ENCODE measurements at regions not wholly inside any gene's neighbourhood (a gene's known extent, or its start where the extent isn't known, plus 50 kb on each side); places are given as distances from the start of the nearest gene placed in this dataset.

DNA sequence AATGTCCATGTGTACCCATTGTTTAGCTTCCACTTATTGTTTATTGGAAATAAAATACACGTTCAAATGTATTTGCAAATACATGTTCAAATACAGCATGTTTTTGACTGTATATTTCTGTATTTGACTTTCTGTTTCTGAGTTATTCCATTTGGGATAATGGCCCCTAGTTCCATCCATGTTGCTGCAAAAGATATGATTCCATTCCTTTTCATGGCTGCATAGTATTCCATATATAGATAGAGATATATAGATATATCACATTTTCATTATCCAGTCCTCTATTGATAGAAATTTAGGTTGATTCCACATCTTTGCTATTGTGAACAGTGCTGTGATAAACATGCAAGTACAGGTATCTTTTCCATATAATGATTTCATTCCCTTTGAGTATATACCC is 241.4 kb upstream of the SOX2 start:
- H3K4me3 Mint-ChIP-seq, result no peak overlapping the region
- H3K36me3 Mint-ChIP-seq, result peaks cover 19% of the 10 kb centered on the region
- H3K4me1 Mint-ChIP-seq (ENCODE audit: low read depth in 2 of 2), result no peaks in the 10 kb centered on the region
- ATAC-seq, result no peak
- H3K27ac Mint-ChIP-seq, result no peak overlapping the region
- H3K9me3 Mint-ChIP-seq, result peaks cover 28% of the 10 kb centered on the region
- H3K27me3 Mint-ChIP-seq, result no peaks in the 10 kb centered on the region
- no peak for DNase-seq (ENCODE audit: low spot score)

DNA sequence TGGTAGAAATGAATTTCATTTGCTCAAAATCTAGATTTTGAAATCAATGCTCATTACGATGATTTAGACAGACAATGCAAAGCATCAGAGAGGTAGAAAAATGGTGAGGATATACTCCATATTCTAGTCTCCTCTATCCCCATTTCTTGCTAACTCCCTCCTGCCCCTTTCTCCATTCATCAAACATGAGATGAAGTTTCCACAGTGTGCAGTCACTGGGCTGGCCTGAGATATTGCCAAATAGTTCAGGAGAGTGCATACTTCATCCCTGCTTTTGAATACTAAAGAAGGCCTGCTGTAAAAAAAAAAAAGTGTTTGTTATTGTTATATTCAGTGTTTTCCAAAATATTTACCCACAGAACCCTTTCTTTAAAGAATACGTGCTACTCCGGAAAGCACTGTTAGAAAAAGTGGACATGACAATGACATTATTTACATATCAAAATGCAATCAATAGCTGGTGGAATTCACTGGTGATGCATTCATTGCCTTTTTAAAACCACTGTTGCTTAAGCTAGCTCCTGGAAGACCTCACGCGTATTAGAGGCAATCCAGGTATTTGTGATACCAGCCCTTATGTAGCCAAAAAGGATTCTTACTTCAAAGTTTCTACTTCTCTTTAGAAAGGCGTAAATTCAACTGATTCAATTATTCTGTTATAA is 247.6 kb upstream of the SOX2 start:
- no peaks in the 10 kb centered on the region for H3K27me3 Mint-ChIP-seq
- H3K4me3 Mint-ChIP-seq, result no peak overlapping the region
- H3K9me3 Mint-ChIP-seq, result peaks cover 5% of the 10 kb centered on the region
- DNase-seq (ENCODE audit: low spot score) (no peak), ATAC-seq (no peak)
- no peaks in the 10 kb centered on the region for H3K4me1 Mint-ChIP-seq (ENCODE audit: low read depth in 2 of 2)
- no peaks in the 10 kb centered on the region for H3K36me3 Mint-ChIP-seq
- no peak overlapping the region for H3K27ac Mint-ChIP-seq

DNA sequence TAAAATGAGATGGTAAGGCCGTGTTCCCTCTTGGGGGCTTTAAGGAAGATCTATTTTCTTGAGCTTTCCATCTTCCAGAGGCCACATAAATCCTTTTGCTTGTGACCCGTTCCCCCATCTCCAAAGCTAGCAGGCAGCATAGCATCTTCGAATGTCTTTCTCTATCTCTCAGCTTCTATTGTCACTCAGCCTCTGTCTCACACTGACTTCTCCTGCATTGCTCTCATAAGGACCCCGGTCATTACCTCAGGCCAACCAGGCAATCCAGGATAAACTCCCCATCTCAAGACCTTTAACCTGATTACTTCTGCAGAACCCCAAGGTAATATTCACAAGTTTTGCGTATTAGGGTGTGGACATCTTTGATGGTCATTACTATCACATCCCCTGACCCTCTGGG is 250.3 kb upstream of the SOX2 start:
- ATAC-seq (no peak), DNase-seq (ENCODE audit: low spot score) (no peak)
- H3K4me3 Mint-ChIP-seq, result no peak overlapping the region
- H3K27me3 Mint-ChIP-seq, result no peaks in the 10 kb centered on the region
- H3K36me3 Mint-ChIP-seq, result no peaks in the 10 kb centered on the region
- H3K27ac Mint-ChIP-seq, result no peak overlapping the region
- H3K4me1 Mint-ChIP-seq (ENCODE audit: low read depth in 2 of 2), result no peaks in the 10 kb centered on the region
- peaks cover 4% of the 10 kb centered on the region for H3K9me3 Mint-ChIP-seq

DNA sequence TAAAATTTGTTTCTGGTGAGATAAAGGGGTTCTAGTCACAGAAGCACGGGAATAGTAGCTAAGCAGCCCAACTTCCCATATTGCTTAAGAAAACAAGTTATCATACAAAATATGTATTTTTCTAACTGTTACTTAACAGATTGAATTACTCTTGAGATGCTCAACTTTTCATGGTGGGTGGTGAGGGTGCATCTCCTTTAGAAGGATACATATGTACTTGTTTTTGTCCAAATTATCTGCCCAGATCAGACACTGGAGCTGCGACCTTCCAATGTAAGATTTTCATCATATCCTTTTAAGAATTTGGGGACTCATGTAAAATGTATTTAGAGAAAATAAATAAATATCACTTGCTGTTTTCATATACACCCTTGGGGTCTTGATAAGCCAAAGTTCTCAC is 252.2 kb upstream of the SOX2 start:
- no peak for ATAC-seq
- no peak overlapping the region for H3K4me3 Mint-ChIP-seq
- H3K4me1 Mint-ChIP-seq (ENCODE audit: low read depth in 2 of 2), result no peaks in the 10 kb centered on the region
- no peak overlapping the region for H3K27ac Mint-ChIP-seq
- no peaks in the 10 kb centered on the region for H3K36me3 Mint-ChIP-seq
- no peaks in the 10 kb centered on the region for H3K27me3 Mint-ChIP-seq
- H3K9me3 Mint-ChIP-seq, result peaks cover 4% of the 10 kb centered on the region
- no peak for DNase-seq (ENCODE audit: low spot score)

DNA sequence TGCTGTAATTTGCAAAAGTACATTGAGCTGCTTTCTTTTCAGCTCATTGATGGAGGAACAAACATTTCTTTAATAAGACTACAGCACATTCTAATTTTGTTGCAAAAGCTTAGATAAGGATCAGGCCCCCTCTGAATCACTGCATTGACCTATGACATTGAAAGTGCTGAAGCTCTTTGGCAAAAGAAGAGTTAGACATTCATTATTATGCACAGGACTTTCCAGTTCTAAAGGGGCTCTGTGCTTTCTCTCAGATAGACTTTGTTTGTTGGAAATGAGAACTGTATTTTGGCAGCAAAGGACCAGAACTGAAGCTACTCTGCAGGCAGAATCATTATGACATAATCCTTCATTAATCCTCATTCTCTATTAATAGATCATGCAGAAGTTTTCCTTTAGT is 252.9 kb upstream of the SOX2 start:
- Mint-ChIP-seq H3K27me3 (no peaks in the 10 kb centered on the region), H3K36me3 (no peaks in the 10 kb centered on the region), H3K4me1 (ENCODE audit: low read depth in 2 of 2) (no peaks in the 10 kb centered on the region), H3K27ac (no peak overlapping the region), H3K9me3 (peaks cover 4% of the 10 kb centered on the region), H3K4me3 (no peak overlapping the region)
- DNase-seq (ENCODE audit: low spot score) (no peak), ATAC-seq (no peak)

DNA sequence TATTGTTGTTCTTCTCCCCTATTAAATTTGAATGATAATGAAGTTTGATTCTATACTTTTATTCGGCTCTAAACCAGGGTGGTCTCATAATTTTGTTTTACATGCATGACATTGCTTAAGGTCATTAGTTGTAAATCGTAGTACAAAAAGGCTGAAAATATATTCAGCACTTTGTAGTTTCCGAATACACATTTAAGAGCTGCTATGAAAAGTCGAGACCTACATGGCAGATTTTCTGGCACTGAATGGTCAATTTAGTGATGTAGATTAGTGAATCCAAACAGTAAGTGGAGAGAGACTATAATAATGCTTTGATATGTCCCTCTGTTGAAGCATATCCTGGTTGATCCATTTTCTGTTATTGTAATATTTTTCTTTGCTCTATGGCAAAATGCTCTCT is 254.0 kb upstream of the SOX2 start:
- no peak for DNase-seq (ENCODE audit: low spot score)
- H3K4me1 Mint-ChIP-seq (ENCODE audit: low read depth in 2 of 2), result no peaks in the 10 kb centered on the region
- H3K4me3 Mint-ChIP-seq, result no peak overlapping the region
- H3K9me3 Mint-ChIP-seq, result peaks cover 8% of the 10 kb centered on the region
- H3K27me3 Mint-ChIP-seq, result no peaks in the 10 kb centered on the region
- H3K36me3 Mint-ChIP-seq, result no peaks in the 10 kb centered on the region
- ATAC-seq, result no peak
- H3K27ac Mint-ChIP-seq, result no peak overlapping the region

DNA sequence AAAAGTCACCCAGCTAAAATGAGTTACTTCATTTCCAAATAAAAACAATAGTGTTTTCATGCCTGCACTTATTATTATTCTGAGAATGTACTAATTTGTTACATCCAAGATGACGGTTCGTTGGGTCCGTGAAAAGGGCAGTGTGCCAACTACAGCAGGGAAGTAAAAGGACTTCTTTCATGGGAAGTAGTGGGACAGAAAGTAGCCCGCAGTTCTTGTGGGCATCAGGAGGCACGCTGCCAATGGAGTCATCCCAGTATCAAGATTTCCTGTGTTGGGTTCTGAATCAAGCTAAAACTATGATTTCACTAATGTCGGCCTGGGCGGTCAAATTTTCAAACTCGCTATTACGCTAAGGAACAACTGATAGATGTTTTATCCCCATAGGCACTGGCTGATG is 254.5 kb upstream of the SOX2 start:
- Mint-ChIP-seq H3K27me3 (no peaks in the 10 kb centered on the region), H3K4me3 (no peak overlapping the region), H3K27ac (no peak overlapping the region), H3K36me3 (no peaks in the 10 kb centered on the region), H3K9me3 (peaks cover 8% of the 10 kb centered on the region), H3K4me1 (ENCODE audit: low read depth in 2 of 2) (no peaks in the 10 kb centered on the region)
- ATAC-seq (no peak), DNase-seq (ENCODE audit: low spot score) (no peak)

DNA sequence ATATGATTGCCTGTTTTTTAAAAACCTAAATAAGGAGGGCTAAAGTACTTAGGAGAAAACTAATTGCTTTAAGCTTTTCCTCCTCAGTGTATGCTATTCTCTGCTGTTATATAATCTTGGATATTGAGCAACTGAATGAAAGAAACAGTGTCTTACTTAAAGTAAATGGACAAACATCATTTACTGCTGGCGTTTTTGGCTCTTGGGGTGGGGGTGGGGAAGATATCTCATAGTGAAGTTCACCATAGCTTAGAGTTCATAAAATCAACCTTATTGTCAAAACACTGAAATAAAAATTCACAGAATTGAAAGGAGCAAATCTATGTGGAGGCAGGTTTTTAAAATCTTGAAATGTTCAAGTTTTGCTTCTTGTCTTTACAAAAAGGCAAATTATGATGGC is 256.4 kb upstream of the SOX2 start:
- H3K4me1 Mint-ChIP-seq (ENCODE audit: low read depth in 2 of 2), result no peaks in the 10 kb centered on the region
- H3K4me3 Mint-ChIP-seq, result no peak overlapping the region
- no peaks in the 10 kb centered on the region for H3K27me3 Mint-ChIP-seq
- H3K36me3 Mint-ChIP-seq, result no peaks in the 10 kb centered on the region
- DNase-seq (ENCODE audit: low spot score) (no peak), ATAC-seq (no peak)
- H3K27ac Mint-ChIP-seq, result no peak overlapping the region
- peaks cover 12% of the 10 kb centered on the region for H3K9me3 Mint-ChIP-seq

DNA sequence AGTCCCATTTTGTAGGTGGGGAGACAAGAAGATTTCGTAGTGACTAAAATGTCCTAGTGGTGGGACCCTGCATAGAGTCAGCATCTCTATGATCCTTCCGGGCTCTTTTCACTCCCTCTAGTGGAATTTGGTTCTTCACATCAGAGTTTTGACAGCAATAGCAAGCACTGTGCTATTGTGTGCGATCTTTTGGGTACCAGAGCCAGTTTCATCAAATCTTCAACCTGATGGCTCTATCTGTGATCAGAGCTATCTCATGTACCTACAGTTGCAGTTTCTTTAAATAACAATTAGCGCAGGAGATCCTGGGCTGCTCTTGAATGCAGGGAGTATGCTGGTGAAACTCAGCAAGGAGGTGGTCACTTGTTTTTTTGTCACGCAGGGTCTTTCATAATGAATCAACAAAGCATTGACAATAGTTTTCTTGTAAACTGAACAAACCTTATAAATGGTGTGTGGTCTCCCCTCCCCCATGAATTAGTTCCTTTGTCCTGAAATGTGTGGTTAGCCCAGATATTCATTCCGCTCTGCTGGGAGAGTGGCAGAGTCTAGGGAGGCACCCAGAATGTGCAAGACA is 257.2 kb upstream of the SOX2 start:
- H3K36me3 Mint-ChIP-seq, result no peaks in the 10 kb centered on the region
- DNase-seq (ENCODE audit: low spot score) (no peak), ATAC-seq (no peak)
- H3K4me3 Mint-ChIP-seq, result no peak overlapping the region
- no peaks in the 10 kb centered on the region for H3K27me3 Mint-ChIP-seq
- no peaks in the 10 kb centered on the region for H3K4me1 Mint-ChIP-seq (ENCODE audit: low read depth in 2 of 2)
- no peak overlapping the region for H3K27ac Mint-ChIP-seq
- peaks cover 12% of the 10 kb centered on the region for H3K9me3 Mint-ChIP-seq

DNA sequence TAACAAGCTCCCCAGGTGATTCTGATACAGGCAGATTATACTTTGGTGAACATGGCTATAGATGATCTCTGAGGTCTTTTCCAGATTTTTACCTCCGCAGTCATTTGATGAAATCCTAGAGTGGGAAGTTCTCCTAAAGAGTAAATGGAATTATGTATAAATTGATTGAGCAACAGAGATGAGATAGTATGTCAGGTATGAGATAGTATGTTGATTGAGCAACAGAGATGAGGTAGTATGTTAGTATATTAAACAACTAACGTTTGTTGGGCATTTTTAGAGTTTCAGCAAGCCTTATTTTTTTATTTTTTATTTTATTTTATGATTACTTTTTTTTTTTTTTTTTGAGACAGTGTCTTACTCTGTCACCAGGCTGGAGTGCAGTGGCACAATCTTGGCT is 265.0 kb upstream of the SOX2 start:
- Mint-ChIP-seq H3K9me3 (peaks cover 11% of the 10 kb centered on the region), H3K36me3 (no peaks in the 10 kb centered on the region), H3K4me3 (no peak overlapping the region), H3K27me3 (no peaks in the 10 kb centered on the region), H3K4me1 (ENCODE audit: low read depth in 2 of 2) (no peaks in the 10 kb centered on the region), H3K27ac (no peak overlapping the region)
- ATAC-seq, result no peak
- no peak for DNase-seq (ENCODE audit: low spot score)

DNA sequence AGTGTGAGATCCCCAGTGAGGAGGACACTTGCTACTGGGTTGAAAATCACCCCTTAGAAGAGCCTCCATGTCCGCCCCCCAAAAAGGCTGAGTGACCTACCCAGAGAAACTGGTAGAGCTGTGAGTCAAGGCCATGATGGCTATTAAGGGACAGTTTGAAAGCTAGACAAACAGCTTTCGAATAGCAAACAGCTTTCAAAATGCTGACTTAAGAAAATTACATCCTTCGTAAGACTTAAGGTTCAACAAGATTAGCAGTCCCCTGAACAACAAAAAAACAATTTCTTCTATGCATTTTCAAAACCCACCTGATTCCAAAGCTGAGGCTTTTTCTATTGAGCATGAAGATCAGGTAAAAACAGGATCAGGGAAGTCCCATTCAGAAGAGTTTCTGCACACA is 269.7 kb upstream of the SOX2 start:
- Mint-ChIP-seq H3K4me1 (ENCODE audit: low read depth in 2 of 2) (no peaks in the 10 kb centered on the region), H3K27me3 (no peaks in the 10 kb centered on the region), H3K9me3 (peaks cover 9% of the 10 kb centered on the region), H3K36me3 (no peaks in the 10 kb centered on the region), H3K27ac (no peak overlapping the region), H3K4me3 (no peak overlapping the region)
- ATAC-seq (no peak), DNase-seq (ENCODE audit: low spot score) (no peak)

DNA sequence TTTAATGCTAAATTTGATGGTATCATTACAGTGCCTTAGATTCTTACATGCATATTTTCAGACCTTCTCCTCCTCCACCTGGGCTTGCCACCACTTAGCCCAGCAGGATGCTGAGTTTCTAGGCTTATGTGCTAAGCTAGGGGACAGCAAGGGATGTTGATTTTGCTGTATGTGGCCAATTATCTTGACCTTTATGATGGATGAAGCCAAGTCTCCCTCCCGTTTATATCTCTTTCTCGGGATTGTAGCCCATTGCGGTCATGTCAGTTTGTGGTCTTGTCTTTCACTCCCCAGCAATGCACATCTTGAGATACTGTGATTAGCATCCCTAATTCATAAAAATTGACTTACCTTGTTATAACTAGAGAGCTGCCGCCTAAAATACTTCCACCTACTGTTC is 278.7 kb upstream of the SOX2 start:
- DNase-seq (ENCODE audit: low spot score) (no peak), ATAC-seq (no peak)
- Mint-ChIP-seq H3K27ac (no peak overlapping the region), H3K27me3 (no peaks in the 10 kb centered on the region), H3K36me3 (no peaks in the 10 kb centered on the region), H3K4me1 (ENCODE audit: low read depth in 2 of 2) (no peaks in the 10 kb centered on the region), H3K4me3 (no peak overlapping the region), H3K9me3 (peaks cover 19% of the 10 kb centered on the region)

DNA sequence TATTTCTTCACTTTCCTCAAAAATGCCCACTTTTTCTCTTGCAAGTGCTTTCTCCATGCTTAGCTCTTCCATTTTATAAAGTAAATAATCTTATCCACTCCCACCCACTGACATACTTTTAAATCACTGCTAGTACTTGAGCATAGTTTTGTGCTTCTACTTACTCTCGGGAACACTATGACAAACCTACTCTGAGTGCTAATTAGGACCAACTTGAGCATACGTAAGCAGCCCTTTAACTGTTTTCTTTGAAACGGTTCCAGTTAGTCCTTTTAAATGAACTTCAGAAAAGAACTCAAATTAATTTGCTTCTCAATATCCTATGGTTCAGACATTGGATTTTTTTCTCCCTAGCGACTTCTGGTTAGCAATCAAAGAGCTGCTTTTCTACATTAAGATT is 280.0 kb upstream of the SOX2 start:
- H3K9me3 Mint-ChIP-seq, result peaks cover 24% of the 10 kb centered on the region
- H3K27me3 Mint-ChIP-seq, result no peaks in the 10 kb centered on the region
- DNase-seq (ENCODE audit: low spot score), result no peak

DNA sequence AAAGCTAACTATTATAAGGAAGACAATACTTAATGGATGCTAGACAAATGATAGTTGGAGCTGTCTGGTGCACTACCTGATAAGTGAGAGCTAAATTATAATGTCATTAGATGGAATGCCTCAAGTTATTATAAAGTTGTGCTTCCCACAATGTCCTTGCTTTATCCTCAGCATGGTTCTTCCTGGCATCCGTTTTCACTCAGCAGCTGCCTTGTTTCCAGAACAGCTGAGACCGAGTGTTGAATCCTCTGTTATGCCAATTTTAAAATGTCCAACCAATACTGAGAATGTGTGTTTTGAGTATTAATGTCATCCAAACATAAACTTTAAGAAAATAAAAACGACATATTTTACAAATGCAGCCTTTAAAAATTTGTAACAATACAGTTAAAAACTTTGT is 286.7 kb upstream of the SOX2 start:
- H3K27ac Mint-ChIP-seq, result no peak overlapping the region
- H3K4me1 Mint-ChIP-seq (ENCODE audit: low read depth in 2 of 2), result no peaks in the 10 kb centered on the region
- DNase-seq (ENCODE audit: low spot score) (no peak), ATAC-seq (no peak)
- H3K36me3 Mint-ChIP-seq, result no peaks in the 10 kb centered on the region
- H3K27me3 Mint-ChIP-seq, result no peaks in the 10 kb centered on the region
- H3K4me3 Mint-ChIP-seq, result no peak overlapping the region
- H3K9me3 Mint-ChIP-seq, result peaks cover 15% of the 10 kb centered on the region

More for the DNA sequence above, 280.0 kb upstream of the SOX2 start:
- no peak overlapping the region for H3K27ac Mint-ChIP-seq
- no peaks in the 10 kb centered on the region for H3K4me1 Mint-ChIP-seq (ENCODE audit: low read depth in 2 of 2)
- no peak overlapping the region for H3K4me3 Mint-ChIP-seq
- H3K36me3 Mint-ChIP-seq, result no peaks in the 10 kb centered on the region
- ATAC-seq, result no peak

DNA sequence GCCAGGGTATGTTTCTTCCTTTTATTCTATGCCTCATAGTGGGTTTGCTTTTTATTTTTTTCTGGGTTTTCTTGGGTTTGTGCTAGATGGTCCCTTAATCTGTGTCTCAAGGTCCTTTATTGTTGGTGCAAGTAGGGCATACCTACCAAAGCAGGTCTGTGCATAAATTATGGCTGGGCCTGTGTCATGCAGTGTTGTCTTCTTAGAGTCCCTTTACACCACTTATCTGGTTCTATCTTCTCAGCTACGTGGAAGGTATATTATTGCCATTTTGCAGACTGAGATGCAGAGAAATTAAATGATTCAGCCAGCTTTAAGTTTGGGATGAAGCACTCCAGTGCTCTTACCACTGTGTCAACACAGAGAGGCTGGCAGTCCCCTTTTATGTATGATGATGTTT is 293.5 kb upstream of the SOX2 start:
- H3K27ac Mint-ChIP-seq, result no peak overlapping the region
- no peaks in the 10 kb centered on the region for H3K36me3 Mint-ChIP-seq
- ATAC-seq (no peak), DNase-seq (ENCODE audit: low spot score) (no peak)
- H3K4me1 Mint-ChIP-seq (ENCODE audit: low read depth in 2 of 2), result no peaks in the 10 kb centered on the region
- no peak overlapping the region for H3K4me3 Mint-ChIP-seq
- H3K27me3 Mint-ChIP-seq, result no peaks in the 10 kb centered on the region
- H3K9me3 Mint-ChIP-seq, result peaks cover 2% of the 10 kb centered on the region

All from natural killer cell treated with Interleukin-12 subunit alpha and Interleukin-12 subunit beta and Interleukin-15 and Interleukin-18, amount 100 ng/mL, for 72 hours (primary cell).